ENCODE measurements at regions not wholly inside any gene's neighbourhood (a gene's known extent, or its start where the extent isn't known, plus 50 kb on each side); places are given as distances from the start of the nearest gene placed in this dataset.

DNA sequence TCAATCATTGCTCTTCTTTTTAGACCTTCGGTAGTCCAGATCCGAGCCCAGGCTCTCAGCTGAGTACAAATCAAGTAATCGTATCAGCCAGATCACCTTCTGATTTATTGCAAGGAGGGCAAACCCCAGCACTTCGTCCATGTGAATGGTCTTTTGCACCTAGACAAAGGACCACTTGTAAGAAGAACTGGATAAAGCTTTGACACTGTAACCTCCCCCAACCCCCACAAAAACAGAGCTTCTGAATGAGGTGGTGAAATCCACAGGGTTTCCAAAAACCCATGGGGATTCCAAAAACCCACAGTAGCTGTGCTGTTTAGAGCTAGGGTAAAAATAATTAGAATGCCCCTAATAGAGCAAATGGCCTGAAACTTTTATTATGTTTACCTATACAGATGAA is 148.8 kb upstream of the ODAD2 start:
- no peak overlapping the region for H3K9ac ChIP-seq (ENCODE audit: low read length in 3 of 3)
- no peak overlapping the region for H3K27ac ChIP-seq (ENCODE audit: low read depth in 2 of 2, low read length in 2 of 2)
- no peaks in the 10 kb centered on the region for H3K27me3 ChIP-seq (ENCODE audit: control insufficient read depth, insufficient read depth, low read length)
- peak in 1 of 5 donors; percentile 28 for DNase-seq
- no peaks in the 10 kb centered on the region for H3K9me3 ChIP-seq (ENCODE audit: control insufficient read depth in 2 of 3, insufficient read depth in 1 of 3, low read length in 3 of 3)
- TF ChIP-seq, protein P1, sequence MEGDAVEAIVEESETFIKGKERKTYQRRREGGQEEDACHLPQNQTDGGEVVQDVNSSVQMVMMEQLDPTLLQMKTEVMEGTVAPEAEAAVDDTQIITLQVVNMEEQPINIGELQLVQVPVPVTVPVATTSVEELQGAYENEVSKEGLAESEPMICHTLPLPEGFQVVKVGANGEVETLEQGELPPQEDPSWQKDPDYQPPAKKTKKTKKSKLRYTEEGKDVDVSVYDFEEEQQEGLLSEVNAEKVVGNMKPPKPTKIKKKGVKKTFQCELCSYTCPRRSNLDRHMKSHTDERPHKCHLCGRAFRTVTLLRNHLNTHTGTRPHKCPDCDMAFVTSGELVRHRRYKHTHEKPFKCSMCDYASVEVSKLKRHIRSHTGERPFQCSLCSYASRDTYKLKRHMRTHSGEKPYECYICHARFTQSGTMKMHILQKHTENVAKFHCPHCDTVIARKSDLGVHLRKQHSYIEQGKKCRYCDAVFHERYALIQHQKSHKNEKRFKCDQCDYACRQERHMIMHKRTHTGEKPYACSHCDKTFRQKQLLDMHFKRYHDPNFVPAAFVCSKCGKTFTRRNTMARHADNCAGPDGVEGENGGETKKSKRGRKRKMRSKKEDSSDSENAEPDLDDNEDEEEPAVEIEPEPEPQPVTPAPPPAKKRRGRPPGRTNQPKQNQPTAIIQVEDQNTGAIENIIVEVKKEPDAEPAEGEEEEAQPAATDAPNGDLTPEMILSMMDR (IDR thresholded peaks at IDR 0.05; ENCODE audit: borderline replicate concordance, extremely low read depth, insufficient read depth) = no peak
- H3K4me1 ChIP-seq (ENCODE audit: control insufficient read depth in 2 of 3, insufficient read depth in 2 of 3, low read depth in 1 of 3, low read length in 3 of 3) = no peaks in the 10 kb centered on the region
- no peak overlapping the region for H3K4me3 ChIP-seq (ENCODE audit: low read length in 3 of 3)
- intact Hi-C loops (cut with DNase I) = no loop called here
- no peaks in the 10 kb centered on the region for H3K36me3 ChIP-seq (ENCODE audit: control insufficient read depth in 2 of 3, insufficient read depth in 3 of 3, low read length in 3 of 3)
- no peak for FAIRE-seq

- intact Hi-C loops (cut with DNase I) = no loop called here
- no peak overlapping the region for H3K4me3 ChIP-seq (ENCODE audit: low read length in 3 of 3)
- H3K9me3 ChIP-seq (ENCODE audit: control insufficient read depth in 2 of 3, insufficient read depth in 1 of 3, low read length in 3 of 3) = peaks cover 0 to 6% (median 2%) of the 10 kb centered on the region in 3 donors
- H3K36me3 ChIP-seq (ENCODE audit: control insufficient read depth in 2 of 3, insufficient read depth in 3 of 3, low read length in 3 of 3) = no peaks in the 10 kb centered on the region
- no peak overlapping the region for H3K9ac ChIP-seq (ENCODE audit: low read length in 3 of 3)
- TF ChIP-seq, protein P1 (IDR thresholded peaks at IDR 0.05; ENCODE audit: borderline replicate concordance, extremely low read depth, insufficient read depth) = no peak
- no peak for DNase-seq
- H3K27me3 ChIP-seq (ENCODE audit: control insufficient read depth, insufficient read depth, low read length) = no peaks in the 10 kb centered on the region
- H3K4me1 ChIP-seq (ENCODE audit: control insufficient read depth in 2 of 3, insufficient read depth in 2 of 3, low read depth in 1 of 3, low read length in 3 of 3) = no peaks in the 10 kb centered on the region
- FAIRE-seq = no peak
- H3K27ac ChIP-seq (ENCODE audit: low read depth in 2 of 2, low read length in 2 of 2) = no peak overlapping the region
Measured at GRCh38 chr10:28139138-28139537, 140.3 kb upstream of the ODAD2 start.

DNA sequence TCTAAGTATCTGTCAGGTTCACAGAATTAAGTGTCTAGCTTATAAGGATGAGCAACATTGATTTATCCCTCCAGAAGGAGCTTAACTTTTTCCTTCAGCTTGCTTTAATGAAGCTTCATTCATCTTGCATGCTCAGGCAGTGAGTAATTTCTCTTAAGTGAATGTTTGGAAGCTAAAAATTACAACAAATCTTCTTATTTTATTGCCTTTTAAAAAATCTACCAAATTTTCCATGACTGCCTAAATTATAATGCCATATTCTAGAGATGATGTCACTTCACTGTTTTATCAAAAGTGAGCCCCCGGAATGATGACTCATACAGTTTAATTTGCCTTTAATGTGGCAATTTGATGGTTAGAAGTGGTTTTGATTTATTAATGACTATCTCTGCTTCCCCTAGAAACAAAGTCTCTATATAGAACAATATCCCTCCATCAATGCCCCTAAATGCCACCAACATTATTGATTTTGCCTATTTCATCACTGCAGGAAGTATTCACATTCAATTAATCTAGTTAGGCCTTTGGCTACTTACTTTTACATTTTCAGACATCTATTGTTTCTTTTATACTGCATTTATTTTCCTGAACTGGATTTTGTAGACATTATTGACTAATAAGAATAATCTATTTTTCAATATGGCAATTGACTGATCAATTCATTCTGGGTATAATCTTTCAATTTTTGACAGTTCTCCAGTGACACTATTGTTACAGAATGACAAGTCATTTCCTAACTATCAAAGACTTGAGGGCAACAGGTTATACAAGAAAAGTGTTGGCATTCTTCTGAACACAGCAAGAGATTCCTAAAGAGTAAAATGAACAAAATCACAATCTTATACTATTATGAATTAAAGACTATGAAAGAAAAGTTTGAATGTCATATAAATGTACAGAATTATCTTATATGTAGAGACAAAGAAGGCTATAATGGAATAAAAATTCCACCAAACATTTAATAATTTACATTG is 139.3 kb upstream of the ODAD2 start:
- H3K9ac ChIP-seq (ENCODE audit: low read length in 3 of 3) = no peak overlapping the region
- TF ChIP-seq, protein P1 (IDR thresholded peaks at IDR 0.05; ENCODE audit: borderline replicate concordance, extremely low read depth, insufficient read depth) = no peak
- no peak for FAIRE-seq
- peaks cover 0 to 6% (median 2%) of the 10 kb centered on the region in 3 donors for H3K9me3 ChIP-seq (ENCODE audit: control insufficient read depth in 2 of 3, insufficient read depth in 1 of 3, low read length in 3 of 3)
- H3K36me3 ChIP-seq (ENCODE audit: control insufficient read depth in 2 of 3, insufficient read depth in 3 of 3, low read length in 3 of 3) = no peaks in the 10 kb centered on the region
- intact Hi-C loops (cut with DNase I) = no loop called here
- H3K27me3 ChIP-seq (ENCODE audit: control insufficient read depth, insufficient read depth, low read length) = no peaks in the 10 kb centered on the region
- H3K4me3 ChIP-seq (ENCODE audit: low read length in 3 of 3) = no peak overlapping the region
- DNase-seq = no peak
- H3K4me1 ChIP-seq (ENCODE audit: control insufficient read depth in 2 of 3, insufficient read depth in 2 of 3, low read depth in 1 of 3, low read length in 3 of 3) = no peaks in the 10 kb centered on the region
- H3K27ac ChIP-seq (ENCODE audit: low read depth in 2 of 2, low read length in 2 of 2) = no peak overlapping the region
